ENCODE measurements at regions not wholly inside any gene's neighbourhood (a gene's known extent, or its start where the extent isn't known, plus 50 kb on each side); places are given as distances from the start of the nearest gene placed in this dataset.
"Not testable (repeated sequence)": the region's sequence is repeated elsewhere in the genome, so short reads cannot be mapped to it uniquely, and the experiment has no call there.

DNA sequence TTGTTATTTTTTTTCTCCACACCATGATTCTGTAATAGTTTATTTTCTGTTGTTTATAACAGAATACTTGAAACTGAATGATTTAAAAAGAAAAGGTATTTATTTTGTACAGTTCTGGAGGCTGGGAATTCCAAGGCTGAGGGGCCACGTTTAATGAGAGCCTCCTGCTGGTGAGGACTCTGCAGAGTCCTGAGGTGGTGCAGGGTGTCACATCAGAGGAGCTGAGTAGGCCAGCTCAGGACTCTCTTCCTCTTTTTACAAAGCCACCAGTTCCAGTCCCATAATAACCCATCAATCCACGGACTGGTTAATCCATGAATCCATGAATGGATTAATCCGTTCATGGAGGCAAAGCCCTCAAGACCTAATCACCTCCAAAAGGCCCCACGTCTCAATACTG lies 71.6 kb downstream of the TFAP2A start:
- no peak for DNase-seq (ENCODE audit: low read depth)

DNA sequence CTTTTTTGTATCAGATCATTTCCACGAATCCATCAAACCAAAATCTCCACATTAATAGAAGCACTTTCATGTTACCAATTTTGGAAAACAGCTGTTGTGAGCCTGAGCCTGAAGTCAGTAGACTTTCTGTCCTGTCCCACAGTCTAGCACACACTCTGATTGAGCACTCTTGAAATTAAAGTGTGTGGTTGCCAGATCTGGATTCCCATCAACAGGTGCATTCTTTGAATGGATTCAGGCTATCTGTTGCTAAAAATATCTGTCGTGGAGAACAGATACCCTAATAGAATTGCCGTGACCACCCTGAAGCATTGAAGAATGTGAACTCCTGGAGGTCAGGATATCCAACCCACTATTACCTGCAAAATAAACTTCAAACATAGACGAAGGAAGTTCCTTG lies 73.3 kb downstream of the TFAP2A start:
- DNase-seq (ENCODE audit: low read depth) = no peak

DNA sequence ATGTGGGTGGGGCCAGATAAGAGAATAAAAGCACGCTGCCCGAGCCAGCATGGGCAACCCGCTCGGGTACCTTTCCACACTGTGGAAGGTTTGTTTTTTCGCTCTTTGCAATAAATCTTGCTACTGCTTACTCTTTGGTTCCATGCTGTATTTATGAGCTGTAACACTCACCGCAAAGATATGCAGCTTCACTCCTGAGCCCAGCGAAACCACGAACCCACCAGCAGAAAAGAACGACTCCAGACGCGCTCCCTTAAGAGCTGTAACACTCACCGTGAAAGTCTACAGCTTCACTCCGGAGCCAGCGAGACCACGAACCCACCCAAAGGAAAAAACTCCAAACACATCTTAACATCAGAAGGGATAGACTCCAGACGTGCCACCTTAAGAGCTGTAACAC lies 76.7 kb downstream of the TFAP2A start:
- no peak for DNase-seq (ENCODE audit: low read depth)

DNA sequence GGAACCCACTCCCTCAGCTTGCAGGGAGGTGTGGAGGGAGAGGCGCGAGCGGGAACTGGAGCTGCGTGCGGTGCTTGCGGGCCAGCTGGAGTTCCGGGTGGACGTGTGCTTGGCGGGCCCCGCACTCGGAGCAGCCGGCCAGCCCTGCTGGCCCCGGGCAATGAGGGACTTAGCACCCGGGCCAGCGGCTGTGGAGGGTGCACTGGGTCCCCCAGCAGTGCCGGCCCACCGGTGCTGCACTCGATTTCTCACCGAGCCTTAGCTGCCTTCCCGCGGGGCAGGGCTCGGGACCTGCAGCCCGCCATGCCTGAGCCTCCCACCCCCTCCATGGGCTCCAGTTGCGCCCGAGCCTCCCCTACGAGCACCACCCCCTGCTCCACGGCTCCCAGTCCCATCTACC lies 77.5 kb downstream of the TFAP2A start:
- not testable (repeated sequence) for DNase-seq (ENCODE audit: low read depth)

DNA sequence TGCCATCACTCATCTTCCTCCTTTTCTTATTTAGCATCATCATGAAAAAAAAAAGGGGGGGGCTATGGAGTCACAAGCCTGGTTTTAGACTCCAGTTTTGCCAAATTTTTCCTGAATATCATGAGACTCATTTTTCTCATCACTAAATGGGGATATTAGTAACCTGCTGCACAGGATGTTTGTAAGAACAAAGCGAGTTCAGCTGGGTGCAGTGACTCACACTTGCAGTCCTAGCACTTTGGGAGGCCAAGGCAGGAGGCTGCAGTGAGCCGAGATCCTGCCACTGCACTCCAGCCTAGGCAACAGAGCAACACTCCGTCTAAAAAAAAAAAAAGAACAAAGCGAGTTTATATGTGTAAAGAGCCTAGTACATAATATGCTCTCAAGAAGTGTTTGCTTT lies 82.8 kb downstream of the TFAP2A start:
- DNase-seq (ENCODE audit: low read depth) = peak; percentile 13

DNA sequence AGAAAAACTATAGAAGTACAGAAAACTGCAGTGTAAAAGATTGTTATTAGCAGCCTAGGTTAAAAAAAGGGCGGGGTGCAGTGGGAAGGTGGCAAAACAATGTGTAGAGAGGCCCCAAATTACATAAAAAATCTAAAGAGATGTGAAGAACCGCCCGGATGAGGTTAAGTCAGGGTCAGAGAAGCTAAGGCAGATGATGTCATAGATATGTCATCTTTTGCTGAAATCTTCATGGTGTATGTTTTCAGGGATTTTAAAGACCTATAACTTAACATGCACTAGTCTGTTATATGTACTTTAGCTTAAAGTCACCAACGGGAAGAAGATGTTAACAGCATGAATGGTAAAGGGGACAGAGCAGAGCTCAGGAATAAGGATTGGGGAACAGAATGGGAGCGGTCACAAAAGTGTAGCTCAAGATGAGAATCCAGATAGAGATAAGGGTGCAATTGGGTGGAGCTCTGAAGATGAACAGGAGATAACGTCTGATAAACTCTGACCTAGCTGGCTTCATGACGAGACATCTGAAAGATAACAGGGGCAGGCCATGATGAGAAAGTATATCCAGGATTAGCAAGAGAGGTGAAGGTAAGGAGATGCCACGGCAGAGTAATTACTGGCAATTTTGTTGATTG lies 83.4 kb downstream of the TFAP2A start:
- no peak for DNase-seq (ENCODE audit: low read depth)

DNA sequence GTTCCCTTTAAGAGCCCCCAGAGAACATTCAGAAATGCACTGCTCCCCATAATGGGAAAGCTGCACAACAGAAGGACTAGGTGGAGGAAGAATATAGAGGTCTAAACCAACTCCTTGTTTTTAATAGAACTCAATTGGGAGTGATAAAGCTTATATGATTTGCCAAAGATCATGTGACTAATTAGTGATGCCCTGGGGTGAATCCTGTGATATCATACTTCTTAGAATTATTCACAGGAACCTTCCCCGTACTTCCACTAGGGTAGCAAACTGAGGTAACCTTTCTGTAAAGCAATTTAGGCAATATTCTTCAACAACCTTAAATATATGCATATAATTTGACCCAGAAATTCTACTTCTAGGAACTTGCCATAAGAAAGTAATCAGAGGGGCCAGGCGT lies 84.4 kb downstream of the TFAP2A start:
- no peak for DNase-seq (ENCODE audit: low read depth)

DNA sequence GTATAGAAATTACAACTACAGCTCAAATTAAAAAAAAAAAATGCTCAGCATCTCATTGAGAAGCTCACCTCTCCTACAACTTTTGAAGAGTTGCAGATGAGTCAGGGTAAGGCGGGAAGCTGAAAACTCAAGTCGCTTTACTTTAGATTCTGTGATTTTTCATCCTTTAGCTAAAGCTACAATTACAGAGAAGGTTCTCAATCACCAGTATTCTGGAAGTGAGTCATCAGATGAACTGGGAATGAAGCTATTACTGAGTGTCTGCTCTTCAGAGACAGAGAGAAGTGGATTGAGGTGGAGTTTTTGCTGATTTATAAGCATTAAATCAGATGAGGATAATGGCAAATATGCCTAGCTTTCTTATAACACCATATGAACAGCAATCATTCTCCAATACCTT lies 91.9 kb downstream of the TFAP2A start:
- DNase-seq (ENCODE audit: low read depth) = peak; percentile 37

DNA sequence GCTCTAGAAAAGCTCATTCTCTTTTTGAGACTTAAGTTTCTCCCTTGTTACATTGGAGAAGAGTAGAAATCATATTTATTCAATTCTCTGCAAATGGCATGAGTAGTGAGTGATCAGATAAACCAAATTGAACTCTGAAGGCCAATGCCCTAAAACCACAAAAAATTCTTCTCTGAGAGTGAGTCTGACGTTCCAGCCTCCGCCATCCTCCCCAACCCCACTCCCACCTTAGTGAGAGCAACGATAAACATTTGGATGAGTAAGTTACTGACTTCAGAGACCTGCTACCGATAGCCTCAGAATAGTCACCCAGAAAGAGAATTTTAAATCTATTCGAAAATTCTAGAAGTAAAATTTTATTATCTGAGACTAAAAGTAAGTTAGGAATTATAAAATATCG lies 94.6 kb downstream of the TFAP2A start:
- peak; percentile 48 for DNase-seq (ENCODE audit: low read depth)

DNA sequence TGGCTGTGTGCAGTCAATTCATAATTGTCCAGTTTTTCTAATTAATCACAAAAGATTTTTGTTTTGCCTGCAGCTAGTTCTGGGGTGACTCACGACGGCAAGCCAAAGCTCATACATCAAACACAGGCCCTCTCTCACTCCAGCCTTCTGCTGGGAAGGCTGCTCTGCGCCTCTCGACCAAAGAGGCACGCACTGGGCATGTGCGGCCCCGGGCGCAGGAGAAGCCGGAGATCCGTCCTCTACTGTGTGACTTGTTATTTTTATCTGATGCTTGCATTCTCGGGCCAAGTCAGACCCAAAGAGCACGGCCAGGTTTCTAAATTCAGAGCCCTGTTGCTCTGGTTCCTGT lies 98.5 kb downstream of the TFAP2A start:
- peak; percentile 89 for DNase-seq (ENCODE audit: low read depth)

DNA sequence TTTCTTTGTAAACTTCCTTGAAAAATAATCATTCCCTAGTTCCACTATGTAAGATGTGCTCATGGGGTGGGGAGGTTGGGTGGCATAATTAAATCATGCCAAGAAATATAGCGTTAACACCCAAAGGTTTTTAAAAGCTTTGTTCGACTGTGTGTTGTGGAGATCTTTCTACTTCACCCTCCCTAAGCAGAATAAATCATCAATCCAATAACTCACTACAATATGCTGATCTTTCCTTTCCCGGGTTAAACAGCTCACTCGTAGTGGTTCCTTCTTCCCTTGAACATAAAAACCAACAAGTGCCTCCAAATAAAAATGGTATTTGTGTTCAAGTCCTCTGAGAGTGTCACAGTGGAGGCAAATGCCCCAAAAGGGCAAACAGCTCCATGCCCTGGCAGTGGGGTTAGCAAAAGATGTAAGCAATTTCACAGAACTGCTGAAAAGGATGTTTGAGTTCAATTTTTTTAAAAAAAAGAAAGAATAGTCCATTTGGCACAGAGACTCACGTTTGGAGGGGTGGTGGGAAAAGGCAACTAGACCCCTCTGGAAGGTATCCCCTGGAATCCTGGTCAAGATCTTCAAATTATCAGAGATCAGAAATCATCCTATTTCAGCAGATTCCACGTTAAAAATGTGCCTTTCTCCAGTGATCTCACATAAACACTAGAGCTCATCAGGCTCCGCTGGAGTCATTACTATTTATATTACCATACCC lies 99.1 kb downstream of the TFAP2A start:
- no peak for DNase-seq (ENCODE audit: low read depth)

DNA sequence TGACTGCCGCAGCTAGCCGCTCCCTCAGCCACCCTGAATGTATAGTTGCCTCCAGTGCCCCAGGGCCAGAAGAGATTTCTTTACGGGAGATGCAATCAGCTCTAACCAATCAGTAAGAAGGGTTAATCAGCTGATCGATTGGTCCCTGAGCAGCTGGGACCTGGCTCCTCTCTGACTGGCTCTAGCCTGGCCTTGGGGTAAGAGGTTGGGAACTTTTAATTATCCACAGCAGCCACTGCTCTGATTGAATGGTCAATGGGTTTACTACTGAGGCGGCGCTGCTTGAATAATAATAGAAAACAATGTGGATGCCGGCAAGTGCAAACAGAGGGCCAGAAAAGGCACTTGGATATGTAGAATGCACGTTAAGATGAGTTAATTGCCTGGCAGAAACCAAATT lies 99.8 kb downstream of the TFAP2A start:
- DNase-seq (ENCODE audit: low read depth) = no peak

DNA sequence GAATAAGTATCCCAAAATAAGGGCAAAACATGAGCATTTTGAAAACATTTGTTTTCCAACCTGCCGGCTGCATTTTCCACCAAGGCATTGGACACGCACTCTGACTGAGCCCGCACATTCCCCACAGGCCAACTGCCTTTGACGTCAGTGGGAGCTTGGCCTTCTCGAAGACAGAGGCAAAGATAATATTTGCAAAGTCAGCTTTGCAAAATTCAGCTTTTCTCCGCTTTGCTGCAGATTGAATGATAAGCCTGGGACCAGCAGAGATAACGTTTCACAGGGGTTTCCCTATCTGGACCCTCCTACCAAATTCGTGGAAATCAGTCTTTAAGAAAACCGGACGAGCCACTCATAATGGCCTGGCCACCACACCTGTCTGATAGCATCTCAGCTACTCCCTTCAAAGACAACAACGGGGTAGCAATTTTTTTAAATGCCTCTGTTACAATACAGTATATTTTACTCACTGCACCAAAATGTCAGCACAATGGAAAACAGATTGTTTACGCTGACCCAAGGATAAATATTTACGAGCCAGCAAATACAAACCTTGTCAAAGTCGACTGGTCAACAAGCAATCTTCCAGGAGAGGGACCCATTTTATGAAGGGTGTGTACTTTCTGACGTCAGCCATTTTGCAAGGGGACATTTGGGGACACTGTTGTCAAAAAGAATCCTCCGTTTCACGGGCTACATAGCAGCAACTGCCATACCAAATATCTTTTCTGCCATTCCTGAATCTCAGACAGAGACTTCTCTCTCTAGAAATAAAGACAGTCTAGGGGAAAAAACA lies 100.5 kb downstream of the TFAP2A start:
- DNase-seq (ENCODE audit: low read depth) = no peak

DNA sequence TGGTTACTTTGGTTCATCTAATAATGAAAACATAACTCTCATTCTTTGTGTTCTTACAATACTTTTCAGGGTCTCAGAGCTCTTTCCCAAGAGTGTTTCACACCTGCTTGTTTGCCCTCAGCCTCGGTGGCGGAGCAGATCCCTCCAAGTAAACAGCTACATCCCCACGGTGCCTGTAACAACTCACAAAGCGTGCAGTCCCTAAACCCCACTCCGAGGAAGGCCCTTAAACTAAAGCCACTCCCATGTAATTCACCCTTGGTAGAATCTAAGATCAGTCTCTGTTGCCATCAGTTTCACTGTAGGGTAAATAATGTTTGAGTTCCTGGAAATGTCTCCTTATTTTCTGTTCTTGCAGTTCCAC lies 101.1 kb downstream of the TFAP2A start:
- DNase-seq (ENCODE audit: low read depth) = no peak

DNA sequence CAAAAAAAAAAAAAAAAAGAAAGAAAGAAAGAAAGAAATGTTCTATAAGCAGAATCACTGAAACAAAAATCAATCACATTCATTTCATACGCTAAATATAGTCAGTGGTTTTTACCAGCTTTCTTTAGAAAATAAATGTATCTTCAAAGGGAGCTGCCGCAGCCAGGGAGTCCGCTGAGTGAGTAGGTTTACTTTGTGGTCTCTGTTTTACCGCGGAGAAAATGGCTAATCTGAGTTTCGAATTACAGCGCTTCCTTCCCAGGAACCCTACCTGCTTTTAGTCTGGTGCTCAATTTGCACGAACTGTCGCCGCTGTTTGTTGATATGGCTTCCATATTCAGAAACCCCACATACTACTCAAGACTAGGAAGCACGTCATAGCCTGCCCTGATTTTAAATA lies 102.4 kb downstream of the TFAP2A start:
- DNase-seq (ENCODE audit: low read depth) = no peak

DNA sequence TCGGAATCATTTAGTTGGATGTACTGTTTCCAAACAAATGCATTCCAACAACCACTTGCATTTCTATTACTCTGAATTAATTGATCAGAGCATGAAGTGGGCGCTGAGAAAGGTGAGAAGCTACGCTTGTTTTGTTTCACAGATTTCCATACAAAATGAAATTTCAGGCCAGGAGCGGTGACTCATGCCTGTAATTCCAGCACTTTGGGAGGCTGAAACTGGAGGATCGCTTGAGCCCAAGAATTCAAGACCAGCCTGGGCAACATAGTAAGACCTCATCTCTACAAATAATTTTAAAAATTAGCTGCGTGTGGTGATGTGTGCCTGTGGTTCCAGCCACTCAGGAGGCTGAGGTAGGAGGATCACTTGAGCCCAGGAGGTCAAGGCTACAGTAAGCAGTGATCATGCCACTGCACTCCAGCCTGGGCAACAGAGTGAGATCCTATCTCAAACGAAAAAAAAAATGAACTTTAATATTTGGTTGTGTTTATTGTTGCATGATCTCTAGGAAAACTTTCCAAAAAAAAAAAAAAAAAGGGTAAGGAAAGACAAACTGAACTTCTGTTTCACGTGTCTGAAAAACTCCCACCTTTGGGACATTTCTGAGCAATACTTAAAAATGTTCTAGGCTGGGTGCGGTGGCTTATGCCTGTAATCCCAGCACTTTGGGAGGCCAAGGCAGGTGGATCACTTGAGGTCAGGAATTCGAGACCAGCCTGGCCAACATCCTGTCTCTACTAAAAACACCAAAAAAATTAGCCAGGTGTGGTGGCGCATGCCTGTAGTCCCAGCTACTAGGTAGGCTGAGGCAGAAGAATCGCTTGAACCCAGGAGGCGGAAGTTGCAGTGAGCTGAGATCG lies 103.1 kb downstream of the TFAP2A start:
- DNase-seq (ENCODE audit: low read depth) = not testable (repeated sequence)

DNA sequence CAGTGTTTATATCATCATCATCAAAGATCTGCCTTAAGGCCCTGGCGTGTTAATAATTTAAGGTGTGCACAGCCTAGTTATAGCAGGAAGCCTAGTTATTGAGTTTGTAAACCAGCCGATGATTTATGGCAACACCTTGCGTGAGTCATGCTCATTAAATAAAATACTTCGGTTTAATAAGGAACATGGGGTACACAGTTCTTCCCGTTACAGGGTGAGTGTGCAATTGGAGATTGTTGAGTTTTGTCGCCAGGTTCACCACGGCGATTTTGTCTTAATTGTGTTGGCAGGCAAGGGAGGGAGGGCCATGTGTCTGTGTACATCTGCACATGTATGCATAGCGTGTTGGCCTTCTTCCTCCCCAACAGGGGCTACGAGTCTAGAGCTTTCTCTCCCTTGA lies 104.0 kb downstream of the TFAP2A start:
- no peak for DNase-seq (ENCODE audit: low read depth)

DNA sequence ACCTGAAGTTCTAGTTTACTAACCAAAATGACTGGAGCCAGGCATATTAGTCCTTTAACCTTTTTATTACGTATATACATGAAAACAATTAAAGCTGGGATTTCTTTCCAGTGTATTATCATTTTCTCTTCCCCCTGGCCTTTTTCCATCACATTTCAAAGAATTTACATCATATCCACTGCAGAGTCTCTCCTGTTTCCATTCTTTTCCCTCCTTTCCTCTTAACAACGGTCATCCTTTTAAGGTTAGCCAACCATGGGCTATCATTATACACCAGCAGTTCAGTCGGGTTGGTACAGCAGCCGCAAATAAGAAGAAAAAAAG lies 104.6 kb downstream of the TFAP2A start:
- no peak for DNase-seq (ENCODE audit: low read depth)

DNA sequence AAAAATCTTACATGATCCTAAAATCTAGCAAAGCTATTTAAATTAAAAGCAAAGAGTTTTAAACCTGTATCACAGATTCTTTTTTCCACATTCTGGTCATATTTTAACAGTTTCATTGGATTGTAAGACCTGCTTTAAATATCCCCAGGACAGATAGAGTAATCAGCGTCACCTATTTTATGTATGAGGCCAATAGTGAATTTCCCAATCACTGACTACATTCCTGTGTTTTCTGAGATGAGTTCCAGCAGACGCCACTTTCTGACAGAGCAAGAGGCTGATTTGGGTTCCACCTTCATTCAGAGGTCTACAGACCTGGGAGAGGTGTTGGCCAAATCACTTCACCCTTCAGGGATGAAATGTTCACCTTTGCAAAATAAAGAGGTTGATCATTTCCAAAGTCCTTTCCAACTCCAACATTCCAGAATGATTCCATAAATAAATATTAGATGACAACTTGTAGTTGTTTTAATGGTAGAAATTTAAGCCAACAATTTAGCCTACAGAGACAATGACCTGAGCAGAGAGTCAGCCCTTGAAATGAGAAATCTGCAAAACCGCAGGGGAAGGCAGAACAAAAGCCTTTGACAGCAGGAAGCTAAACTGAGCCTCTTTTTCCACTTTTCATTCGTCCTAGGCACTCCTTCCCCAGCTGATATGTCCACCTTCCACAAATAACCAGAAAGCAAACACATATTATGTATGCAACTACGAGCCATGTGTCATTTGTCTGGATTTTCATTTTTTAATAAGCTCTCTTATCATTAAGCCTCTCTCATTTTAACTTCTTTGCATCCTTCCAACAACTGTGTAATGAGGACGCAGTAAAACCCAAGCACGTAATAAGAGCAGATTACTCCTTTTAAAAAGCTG lies 105.2 kb downstream of the TFAP2A start:
- no peak for DNase-seq (ENCODE audit: low read depth)

DNA sequence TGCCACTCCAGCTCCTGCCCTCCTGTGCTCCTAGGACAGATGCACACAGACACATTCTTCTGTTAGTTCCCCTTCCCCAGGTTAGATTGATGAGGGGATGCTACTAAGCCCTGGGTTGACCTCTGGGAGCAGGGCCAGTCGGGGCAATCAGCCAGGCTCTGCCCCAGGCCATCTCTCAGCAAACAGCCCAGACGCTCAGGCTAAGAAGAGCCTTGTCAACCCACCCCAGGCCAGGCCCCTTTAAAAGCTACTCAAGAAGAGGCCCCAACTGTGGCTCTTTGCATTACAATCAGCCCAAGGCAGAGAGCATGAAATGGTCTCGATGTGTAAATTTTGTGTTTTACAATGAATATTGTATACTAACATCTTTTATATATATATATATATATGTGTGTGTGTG lies 107.4 kb downstream of the TFAP2A start:
- DNase-seq (ENCODE audit: low read depth) = no peak

DNA sequence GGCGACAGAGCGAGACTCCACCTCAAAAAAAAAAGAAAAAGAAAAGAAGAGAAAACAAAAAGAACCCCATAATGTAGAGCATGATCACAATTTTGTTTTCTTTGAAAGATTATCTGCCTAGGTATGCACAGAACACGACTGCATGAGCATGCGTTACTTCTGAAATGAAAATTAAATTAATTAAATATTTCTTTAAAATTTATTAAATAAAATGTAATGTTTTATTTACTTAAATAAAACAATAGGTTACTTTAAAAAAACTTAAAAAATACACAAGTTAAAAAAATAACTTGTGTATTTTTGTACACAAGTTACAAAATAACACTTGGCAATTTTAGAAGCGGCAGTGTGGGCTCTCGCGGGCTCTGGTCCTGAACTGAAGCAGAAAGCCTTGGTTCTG lies 107.8 kb downstream of the TFAP2A start:
- no peak for DNase-seq (ENCODE audit: low read depth)

Data from iris pigment epithelial cell (primary cell).